Activated CD8-positive, alpha-beta memory T cell treated with anti-CD3 and anti-CD28 coated beads for 36 hours (primary cell): ENCODE measurements at regions not wholly inside any gene's neighbourhood (a gene's known extent, or its start where the extent isn't known, plus 50 kb on each side); places are given as distances from the start of the nearest gene placed in this dataset.

ENCODE experiments used
- CTCF ChIA-PET: fragments of 350-600 bp; sonication (Branson Sonifier 250); formaldehyde crosslinking; loops from one replicate; lab custom pipeline; 2021; ENCODE audit warnings: antibody characterized with exemption; lab: Charles Lee
- POLR2A ChIA-PET: fragments of 350-600 bp; sonication (Branson Sonifier 250); formaldehyde crosslinking; loops from one replicate; lab custom pipeline; 2021; ENCODE audit warnings: antibody characterized with exemption; lab: Charles Lee

DNA sequence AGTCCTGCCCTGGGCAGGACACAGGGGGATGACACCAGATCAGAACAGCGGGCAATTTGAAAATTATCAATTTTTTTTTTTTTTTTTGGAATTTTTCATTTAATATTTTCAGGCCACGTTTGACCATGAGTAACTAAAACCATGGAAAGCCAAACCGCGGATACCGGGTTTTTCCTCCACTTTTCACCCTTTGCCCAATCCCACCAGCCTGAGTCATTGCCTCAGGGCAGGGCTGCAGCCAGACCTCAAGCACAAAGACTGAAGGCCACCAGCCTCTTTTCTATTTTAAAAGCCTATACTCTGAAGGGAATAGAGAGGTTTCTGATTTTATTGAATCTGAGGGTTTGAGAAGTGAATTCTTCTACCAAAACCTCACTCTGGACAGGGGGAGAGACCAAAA is 381.1 kb downstream of the IRS1 start:
- ChIA-PET POLR2A (no interaction called here), CTCF (no interaction called here)

DNA sequence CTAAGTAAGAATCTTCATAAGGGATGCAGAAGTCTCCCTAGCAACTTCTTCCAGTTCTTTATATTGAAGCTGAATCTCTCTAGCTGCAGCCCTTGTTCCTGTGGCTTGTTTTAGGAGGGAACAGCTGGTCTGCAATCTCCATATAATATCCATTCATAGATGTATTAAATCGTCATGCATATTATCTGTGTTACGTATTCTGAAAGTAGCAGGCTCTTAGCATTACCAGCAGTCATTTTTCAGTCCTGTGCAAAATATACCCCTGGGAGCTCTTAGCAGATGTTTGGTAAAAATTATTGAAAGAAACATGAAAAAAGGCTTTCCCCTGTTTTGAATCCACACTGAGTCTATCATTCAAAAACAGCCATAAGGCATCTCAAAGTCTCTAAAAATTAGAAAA is 385.3 kb downstream of the IRS1 start:
- ChIA-PET POLR2A (no interaction called here), CTCF (no interaction called here)

DNA sequence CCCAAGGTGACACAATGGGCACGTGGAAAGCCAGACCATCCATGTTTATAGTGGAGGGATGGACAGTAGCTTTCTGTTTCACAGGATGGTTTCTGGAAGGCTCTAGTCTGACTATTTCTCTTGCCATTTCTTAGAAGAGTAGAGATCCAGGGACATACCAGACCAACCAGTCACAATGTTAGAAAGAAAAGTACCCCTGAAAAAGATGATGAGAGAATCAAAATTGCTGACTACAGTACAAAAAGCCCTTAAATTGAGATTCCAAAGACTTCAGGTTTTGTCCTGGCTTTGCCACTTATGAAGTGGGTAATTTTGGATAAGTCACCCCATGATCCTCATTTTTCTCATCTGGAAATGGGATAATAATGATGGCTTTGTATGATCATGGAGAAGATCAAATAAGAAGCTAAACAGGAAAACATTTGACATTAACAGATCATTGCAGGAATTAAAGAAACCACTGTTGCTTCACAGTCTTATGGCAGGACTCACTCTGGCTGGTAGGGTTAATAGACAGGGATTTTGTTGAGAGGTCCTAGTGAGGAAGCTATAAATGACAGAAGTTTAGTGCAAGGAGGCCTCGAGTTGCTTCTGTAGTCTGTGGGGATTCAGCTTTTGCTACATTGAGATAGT is 386.0 kb downstream of the IRS1 start:
- POLR2A ChIA-PET, result no interaction called here
- CTCF ChIA-PET, result no interaction called here

DNA sequence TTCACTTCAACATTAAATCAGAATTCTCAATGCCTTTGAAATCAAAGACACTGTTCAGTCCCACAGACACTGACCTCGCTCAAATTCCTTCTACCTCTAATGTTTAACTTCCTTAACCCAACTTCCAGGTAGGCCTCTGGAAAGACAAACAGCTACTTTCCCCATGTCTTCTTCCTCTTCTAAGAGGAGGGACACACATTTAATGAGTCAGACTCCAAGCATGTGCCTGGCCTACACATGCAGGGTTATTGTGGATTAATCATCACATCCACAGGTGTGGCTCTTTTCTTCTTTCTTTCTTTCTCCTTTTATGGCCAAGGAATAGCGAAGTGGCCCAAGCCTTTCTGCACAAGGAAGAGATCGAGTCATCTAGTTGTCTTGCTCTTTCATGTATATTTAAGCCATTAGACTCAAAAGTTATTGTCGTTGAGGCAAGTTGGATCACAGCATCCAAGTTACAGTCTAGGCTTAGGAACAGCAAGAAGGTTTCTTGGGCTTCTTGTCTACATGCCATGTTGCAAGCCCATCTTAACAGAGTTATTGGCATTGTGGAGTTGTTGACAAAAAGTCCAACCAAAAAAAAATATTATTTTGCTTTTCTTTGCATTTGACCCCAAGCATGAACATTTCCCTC is 387.8 kb downstream of the IRS1 start:
- POLR2A ChIA-PET, result no interaction called here
- CTCF ChIA-PET, result no interaction called here

DNA sequence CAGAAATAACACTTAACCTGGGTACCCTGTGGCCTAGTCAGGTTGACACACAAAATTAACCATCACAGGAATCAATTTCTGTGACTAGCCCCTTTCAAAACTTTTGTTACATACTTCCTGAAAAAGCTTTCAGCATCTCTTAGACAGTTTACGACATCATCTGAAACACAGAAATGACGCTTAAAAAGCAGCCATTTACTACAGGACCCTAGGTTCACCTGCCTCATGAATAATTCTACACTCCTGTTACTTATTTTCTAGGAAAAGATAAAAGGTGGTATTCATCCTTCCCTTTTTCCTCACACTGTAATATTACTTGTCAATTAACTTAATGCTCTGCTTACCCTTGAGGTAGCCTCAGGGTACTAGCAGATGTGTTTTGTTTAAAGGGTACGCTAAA is 388.4 kb downstream of the IRS1 start:
- ChIA-PET POLR2A (no interaction called here), CTCF (no interaction called here)

DNA sequence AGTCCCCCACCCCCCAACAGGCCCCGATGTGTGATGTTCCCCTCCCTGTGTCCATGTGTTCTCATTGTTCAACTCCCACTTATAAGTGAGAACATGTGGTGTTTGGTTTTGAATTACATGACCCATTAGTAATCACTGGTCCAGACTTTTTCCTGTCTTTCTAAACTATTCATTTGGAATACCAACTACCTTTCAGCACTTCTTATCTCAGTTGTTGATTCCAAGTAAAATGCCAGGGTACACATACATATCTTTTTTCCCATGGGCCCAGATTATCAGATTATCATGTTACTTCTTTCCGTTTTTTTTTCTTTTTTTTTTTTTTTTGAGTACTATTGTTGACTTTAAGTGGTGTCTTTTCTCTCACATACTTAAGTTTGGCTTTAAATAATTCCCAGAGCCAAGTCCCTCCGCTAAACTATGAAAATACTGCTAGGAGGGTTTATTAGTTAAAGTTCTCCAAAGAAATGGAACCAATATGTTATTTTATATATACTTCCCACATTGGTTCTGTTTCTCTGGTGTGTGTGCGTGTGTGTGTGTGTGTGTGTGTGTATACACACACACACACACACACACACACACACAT is 389.3 kb downstream of the IRS1 start:
- ChIA-PET POLR2A (no interaction called here), CTCF (no interaction called here)

DNA sequence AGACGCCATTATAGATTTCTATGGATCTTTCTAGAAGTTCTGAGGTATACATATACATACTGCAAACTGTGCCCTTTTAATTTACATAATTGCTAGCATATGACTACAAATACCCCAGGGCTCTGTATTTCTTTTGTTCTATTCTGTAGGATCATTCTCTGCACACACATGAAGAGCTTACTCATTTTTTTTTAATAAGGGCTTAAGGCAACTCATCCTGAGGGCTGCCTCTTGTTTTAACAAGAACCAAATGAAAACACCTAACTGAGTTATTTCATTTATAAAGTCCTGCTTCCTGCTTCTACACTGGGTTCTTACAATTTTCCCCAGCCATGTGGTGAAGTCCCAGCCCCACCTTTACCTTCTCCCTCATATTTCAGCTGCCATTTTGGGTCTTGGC is 390.5 kb downstream of the IRS1 start:
- POLR2A ChIA-PET, result no interaction called here
- CTCF ChIA-PET, result no interaction called here

DNA sequence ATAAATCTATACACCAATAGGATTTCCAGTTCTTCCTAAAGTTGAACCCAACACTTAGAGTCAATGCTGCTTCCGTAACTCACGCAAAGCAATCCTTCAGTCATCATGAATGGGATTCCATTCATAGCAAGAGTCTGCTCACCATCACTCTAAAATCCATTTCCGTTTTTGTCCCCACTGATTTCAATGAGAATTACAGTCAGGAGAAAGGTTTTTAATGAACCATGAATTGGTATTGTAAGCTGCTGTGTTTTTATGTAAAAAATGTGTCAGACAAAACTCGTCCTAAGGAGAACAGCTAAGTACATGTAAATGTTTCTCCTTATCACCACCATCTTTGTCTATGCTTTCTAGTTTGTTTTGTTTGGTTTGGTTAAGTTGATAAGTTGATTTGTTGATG is 391.5 kb downstream of the IRS1 start:
- ChIA-PET POLR2A (no interaction called here), CTCF (no interaction called here)

DNA sequence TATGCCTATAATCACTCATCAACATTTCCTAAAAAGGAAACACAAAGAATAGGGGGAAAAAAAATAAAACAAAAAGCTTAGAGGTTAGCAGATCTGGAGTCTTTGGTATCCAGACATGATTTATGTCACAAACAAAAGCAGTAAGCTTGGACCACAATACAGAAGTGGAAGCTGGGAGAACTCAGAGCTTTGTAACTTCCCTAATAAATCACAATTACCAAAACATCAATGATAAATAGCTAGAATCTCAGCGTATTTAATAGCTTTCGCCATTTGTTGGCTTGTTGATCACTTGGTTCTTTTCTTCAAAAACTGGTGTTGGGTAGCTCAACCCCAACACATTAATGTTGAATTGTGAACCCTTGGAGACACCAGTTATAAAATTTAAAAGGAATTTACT is 392.5 kb downstream of the IRS1 start:
- ChIA-PET CTCF (no interaction called here), POLR2A (no interaction called here)

DNA sequence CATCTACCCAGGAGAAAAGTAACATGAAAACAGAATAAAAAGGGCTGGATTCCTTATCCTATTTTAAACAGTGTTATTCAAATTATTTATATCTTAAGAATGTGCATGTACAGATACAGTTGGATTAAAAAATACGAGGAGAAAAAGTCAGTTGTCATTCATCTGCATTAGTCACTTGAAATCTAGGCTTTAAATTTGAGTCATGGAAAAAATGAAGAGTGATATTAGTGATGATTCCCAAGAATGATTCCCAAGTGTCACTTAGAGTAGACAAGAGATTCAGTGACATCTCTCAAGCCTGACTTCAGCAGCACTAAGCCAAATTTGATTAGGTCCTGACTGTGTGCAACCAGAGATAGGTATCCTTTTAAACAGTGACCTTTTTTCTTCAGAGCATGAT is 394.2 kb downstream of the IRS1 start:
- CTCF ChIA-PET, result no interaction called here
- POLR2A ChIA-PET, result no interaction called here

DNA sequence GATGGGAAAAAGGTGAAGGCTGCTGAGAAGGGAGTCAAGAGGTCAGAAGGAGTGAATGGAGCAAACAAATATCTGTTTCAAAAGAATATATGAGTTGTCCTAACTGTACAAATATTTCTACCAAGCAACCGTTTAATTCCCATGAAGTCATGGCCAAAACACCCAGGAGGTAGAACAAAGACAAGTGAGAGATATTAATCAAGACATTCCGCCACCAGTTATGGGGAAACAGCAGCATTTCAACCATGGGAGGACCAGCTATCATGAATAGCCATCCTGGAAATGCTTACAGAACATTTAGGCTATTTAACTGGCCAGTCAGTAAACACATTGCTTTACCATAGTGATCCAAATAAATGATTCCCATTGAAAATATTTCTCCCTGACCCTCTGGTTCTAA is 396.3 kb downstream of the IRS1 start:
- ChIA-PET POLR2A (no interaction called here), CTCF (no interaction called here)

DNA sequence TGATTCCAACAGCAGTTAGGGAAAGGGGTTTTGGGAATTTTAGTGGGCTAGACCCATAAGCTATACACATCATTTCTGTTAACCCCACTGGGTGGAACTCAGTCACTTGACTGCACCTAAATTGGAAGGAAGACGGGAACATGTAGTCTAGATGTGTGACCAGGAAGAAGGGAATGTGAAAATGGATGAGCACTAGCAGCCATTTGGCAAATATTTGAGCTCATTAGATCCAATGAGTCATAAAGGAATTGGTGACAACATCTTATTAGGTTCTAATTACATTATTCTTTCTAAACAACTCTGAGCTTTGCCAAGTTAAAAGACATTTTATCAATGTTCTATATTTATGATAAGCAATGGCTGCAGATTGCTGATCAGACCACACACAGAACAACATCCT is 400.6 kb downstream of the IRS1 start:
- POLR2A ChIA-PET, result no interaction called here
- CTCF ChIA-PET, result no interaction called here

DNA sequence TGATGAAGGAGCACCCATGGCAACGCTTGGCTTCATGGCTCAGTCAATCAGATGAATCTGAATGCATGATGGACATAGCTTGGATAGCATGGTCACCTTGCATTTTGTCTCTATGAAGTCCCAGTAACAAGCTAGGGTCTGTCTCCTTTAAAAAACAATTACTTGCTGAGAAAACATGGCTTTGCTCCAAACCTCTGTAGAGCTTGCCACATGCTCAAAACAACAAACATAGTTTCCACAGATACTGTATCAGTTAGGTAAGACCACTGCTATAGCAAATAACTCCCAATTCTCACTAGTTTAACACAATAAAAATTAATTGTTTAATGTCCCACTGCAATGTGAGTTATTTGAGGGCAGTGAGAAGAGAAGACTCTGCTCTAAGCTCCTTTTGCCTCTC is 401.0 kb downstream of the IRS1 start:
- ChIA-PET POLR2A (no interaction called here), CTCF (no interaction called here)

DNA sequence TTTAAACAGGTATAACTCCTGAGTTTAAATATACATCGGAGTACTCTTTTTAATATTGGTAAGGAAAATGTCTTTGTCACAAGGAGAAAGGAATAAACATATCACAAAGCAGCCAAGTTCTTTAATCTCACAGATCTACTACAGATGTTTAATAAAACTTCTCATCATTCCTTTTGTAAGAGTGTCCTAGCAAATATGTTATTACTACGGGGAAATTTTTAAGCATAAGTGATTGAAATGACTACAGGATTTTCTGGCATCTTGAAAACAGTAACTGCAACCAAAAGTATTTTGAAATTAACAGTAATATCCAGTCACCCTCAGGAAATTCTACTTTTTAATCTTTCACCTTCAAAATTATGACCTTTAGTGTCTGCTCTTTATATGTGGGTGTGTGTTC is 403.1 kb downstream of the IRS1 start:
- CTCF ChIA-PET, result no interaction called here

DNA sequence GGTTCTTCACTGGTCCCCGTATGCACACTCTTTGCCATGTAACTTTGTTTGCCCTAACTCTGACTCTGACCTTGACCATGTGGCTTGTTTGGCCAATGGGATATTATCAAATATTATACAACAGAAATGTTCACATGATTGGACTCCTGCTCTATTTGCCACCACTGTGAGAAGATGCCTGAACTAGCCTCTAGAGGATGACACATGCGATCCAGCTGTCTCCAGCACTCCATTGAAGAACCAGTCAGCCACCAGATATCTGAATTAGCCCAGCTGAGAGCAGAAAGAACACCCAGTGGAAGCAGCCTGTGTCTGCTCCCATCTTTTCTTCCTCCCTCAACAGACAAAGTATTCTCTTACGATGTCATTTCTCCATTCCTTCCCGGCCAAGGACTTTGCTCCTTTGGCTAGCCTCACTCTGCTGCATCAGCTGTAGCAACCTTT is 412.1 kb downstream of the IRS1 start:
- ChIA-PET POLR2A (no interaction called here), CTCF (no interaction called here)

More for the DNA sequence above, 403.1 kb downstream of the IRS1 start:
- POLR2A ChIA-PET, result no interaction called here

DNA sequence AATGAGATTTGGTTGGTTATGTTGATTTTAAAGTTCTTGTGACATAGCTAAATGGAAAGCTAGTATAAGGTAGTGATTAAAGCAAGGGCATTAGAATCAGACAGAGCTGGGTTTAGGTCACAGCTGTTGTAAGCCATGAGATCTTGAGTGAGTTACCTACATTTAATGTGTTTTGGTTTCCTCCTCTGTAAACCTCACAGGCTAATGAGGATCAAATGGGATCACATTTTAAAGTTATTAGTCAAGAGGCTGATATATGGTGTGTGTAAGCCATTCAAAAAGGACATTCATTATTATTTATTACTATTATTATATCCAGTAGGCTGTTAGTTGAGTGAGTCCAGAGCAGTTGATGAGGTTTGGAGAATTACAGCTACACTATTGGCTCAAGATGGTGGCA is 416.2 kb downstream of the IRS1 start:
- ChIA-PET CTCF (no interaction called here), POLR2A (no interaction called here)

DNA sequence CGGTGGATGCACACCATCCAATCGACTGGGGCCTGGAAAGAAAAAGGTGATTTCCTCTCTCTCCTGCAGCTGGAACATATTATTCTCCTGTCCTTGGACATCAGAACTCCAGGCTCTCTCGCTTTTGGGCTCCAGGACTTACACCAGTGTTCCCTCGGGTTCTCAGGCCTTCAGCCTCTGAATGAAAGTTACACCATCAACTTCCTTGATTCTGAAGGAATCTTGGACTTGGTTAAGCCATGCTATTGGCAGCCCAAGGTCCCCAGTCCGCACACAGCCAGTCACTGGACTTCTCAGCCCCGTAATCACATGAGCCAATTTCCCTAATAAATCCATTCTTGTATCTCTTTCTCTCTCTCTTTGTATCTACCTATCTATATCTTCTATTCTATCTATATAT is 418.9 kb downstream of the IRS1 start:
- ChIA-PET CTCF (no interaction called here), POLR2A (no interaction called here)

DNA sequence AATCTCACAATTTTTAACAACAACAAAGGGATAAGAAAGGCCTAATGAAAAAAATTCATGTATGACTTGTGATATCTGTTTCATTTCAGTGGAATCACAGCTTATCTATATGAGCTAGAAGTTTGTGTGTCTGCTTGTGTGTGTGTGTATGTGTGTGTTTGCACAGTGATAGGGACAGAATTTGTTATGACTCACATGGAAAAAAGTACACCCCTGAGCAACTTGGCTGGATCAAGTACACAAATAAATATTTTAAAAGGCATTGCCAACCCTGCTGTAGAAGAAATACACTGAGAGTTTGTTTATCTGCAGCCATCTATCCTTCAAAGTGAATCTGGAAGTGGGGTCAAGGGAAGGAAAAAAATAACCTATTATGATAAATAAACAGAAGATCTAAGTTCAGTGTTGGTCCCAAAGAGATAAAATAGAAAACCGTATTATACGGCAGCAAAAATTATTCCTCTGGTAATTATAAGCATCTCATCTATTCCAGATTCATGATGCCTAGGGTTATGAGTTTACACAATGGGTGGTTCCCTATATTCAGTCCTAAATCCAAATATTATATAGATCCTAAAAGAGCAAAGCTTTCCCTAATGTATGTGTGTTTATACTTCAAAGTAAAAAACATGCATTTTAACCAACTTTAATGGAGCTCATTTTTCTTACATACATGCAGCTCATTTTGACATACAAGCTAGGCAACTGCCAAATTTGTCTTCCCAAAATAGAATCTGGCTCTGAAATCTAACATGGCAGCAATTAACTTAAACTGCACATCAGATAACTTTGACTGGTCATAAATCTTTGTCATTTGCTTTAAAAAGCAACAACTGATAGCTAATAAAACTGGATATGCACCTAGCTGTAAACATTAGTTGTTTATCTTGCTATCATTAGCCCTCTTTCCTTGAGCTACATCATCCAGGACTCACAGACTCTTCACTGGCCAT is 420.6 kb downstream of the IRS1 start:
- ChIA-PET CTCF (no interaction called here), POLR2A (no interaction called here)

DNA sequence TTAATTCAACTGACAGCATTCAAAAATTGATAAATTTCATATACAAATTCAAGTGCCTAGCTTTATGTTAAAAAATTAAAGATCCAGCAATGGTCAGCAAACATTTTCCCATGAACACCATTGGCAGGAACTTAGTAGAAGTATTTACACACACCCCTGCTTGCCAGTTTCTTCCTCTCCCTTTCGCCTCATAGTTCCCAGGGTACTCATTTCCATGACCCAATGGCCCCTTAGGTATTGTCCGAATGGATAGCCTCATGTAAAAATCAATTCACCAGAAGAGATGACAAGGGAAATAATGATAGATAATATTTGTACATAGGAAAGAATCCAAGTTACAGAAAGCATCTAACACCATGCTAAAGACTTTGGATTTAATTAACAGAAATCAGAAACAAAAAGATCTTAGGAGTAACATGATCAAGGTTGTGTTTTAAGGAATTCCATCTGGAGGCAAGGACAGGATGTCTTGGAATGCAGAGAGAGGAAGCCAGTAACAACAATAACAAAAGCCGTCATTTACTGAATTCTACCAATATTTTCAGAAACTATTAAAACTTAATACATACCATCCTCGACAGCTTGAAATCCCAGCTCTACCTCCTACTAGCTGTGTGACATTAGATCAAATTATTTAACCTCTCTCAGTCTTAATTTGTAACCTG is 423.0 kb downstream of the IRS1 start:
- CTCF ChIA-PET, result no interaction called here
- POLR2A ChIA-PET, result no interaction called here

DNA sequence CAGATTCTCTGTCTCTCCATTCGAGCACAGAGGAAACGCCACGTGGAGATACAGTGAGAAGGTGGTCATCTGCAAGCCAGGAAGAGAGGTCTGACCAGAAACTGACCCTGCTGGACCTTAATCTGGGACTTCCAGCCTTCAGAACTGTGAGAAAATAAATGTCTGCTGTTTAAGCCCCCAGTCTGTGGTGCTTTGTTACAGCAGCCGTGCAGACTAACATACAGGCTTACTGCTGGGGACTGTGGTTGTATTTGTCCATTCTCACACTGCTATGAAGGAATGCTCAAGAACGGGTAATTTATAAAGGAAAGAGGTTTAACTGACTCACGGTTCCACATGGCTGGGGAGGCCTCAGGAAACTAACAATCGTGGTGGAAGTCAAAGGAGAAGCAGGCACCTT is 432.7 kb downstream of the IRS1 start:
- POLR2A ChIA-PET, result no interaction called here
- CTCF ChIA-PET, result no interaction called here
